LNCaP clone FGC (cell line): ENCODE measurements at regions not wholly inside any gene's neighbourhood (a gene's known extent, or its start where the extent isn't known, plus 50 kb on each side); places are given as distances from the start of the nearest gene placed in this dataset.
"Not testable (repeated sequence)": the region's sequence is repeated elsewhere in the genome, so short reads cannot be mapped to it uniquely, and the experiment has no call there.

Experiments
- DNase-seq: peaks from one replicate; pipeline ENCODE4 v3.0.0-alpha.2; 2011; ENCODE audit warnings: low read depth
- H3K4me3 ChIP-seq: 2 replicates; pipeline ENCODE4 v1.5.1; 2011; ENCODE audit warnings: mild to moderate bottlenecking, low read depth, low read length, control low read depth
- CTCF ChIP-seq: IDR thresholded peaks from 2 replicates; pipeline ENCODE4 v1.5.1; 2012; ENCODE audit warnings: mild to moderate bottlenecking; ENCODE audit not compliant: control insufficient read depth, insufficient read depth; ENCODE audit errors: extremely low read depth

DNA sequence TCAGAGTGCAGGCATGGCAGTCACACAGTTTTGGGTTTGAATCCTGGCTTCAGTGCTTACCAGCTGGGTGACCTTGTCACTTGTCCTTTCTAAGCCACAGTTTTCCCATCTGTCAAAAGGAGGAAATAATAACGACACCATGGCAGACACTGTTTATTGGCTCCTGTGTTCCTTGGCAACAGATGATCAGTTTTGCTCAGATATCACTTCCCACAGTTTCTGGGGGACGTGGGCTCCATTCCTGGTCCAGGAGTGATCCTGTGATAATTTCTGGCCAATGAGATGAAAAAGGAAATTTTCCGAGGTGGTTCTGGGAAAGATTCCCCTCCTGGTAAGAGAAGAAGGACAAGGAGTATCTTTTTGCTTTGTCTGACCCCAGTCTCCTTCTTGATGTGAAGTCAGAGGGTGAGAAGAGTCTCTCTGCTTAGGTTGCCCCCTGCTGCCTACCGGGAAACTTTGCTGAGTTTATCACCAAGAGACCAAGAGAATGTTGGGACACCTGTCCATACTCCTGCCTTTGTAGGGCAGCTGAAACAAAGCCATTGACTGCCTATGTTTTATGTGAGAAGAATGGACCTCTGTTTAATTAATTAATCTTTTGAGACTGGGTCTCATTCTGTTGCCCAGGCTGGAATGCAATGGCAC, 178.9 kb upstream of the NRXN3 start:
- no peak for DNase-seq
- TF ChIP-seq CTCF = peak; percentile 12; the same call in 1 of the 2 replicates
- no peak overlapping the region for H3K4me3 ChIP-seq

- H3K4me3 ChIP-seq = no peak overlapping the region
- TF ChIP-seq CTCF = no peak
- DNase-seq = no peak
Observed at GRCh38 chr14:78005325-78005724, 164.8 kb upstream of the NRXN3 start.

DNA sequence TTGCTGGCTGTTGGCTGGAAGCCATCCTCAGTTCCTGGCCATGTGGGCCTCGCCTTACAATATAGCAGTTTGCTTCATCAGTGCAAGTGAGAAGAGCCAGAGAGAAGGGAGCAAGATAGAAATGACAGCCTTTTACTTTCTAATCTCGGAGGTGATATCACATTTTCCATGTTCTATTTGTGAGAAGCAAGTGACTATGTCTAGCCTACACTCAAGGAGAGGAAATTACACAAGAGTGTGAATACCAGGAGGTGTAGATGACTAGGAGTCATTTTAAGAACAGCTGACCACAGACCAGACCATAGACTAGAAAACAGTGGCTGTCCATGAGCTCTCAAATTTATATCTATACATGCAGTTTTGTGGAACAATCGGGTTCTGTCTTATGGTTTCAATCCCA, 163.0 kb upstream of the NRXN3 start:
- no peak for TF ChIP-seq CTCF
- H3K4me3 ChIP-seq = no peak overlapping the region
- no peak for DNase-seq

DNA sequence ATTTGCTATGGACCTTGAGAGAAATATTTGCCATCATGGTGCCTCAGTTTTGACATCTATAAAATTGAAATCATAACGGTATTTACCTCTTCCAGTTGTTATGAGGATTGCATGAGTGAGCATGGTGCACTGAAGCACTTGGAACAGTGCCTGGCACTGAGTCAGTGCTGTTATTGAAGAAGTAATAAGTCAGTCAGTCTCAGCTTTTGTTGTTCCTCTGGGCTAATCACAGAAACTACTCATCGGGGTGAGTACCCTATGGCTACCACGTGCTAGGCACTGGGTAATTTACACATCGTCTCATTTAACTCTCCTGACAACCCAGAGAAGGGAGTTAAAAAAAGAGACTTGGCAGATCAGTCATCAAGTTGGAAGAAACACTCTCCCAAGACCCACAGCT, 159.5 kb upstream of the NRXN3 start:
- DNase-seq = no peak
- TF ChIP-seq CTCF = no peak
- no peak overlapping the region for H3K4me3 ChIP-seq

- H3K4me3 ChIP-seq, DNase-seq: not testable (repeated sequence)
Observed at GRCh38 chr14:78013911-78014310, 156.3 kb upstream of the NRXN3 start.

GRCh38 chr14:78016532-78016931, 153.6 kb upstream of the NRXN3 start:
- TF ChIP-seq CTCF = no peak
- no peak for DNase-seq
- no peak overlapping the region for H3K4me3 ChIP-seq

- DNase-seq = no peak
- TF ChIP-seq CTCF = no peak
- no peak overlapping the region for H3K4me3 ChIP-seq
Observed at GRCh38 chr14:78018283-78018682, 151.9 kb upstream of the NRXN3 start.
